Urothelium cell line (cell line): ENCODE measurements at regions not wholly inside any gene's neighbourhood (a gene's known extent, or its start where the extent isn't known, plus 50 kb on each side); places are given as distances from the start of the nearest gene placed in this dataset.
"Not testable (repeated sequence)": the region's sequence is repeated elsewhere in the genome, so short reads cannot be mapped to it uniquely, and the experiment has no call there.

ENCODE experiments used
- DNase-seq: peaks from one replicate; pipeline ENCODE4 v3.0.0; 2011; ENCODE audit warnings: low spot score, mixed read lengths
- FAIRE-seq: peaks from 2 replicates; lab custom pipeline; 2011; peaks lifted over from hg19 to GRCh38; lab: Jason Lieb, UNC

GRCh38 chr2:196515608-196516007 lies 123.9 kb upstream of the CCDC150 start:
- FAIRE-seq: no peak
- DNase-seq: no peak

GRCh38 chr2:196516564-196516963 lies 123.0 kb upstream of the CCDC150 start:
- DNase-seq (no peak), FAIRE-seq (no peak)

DNA sequence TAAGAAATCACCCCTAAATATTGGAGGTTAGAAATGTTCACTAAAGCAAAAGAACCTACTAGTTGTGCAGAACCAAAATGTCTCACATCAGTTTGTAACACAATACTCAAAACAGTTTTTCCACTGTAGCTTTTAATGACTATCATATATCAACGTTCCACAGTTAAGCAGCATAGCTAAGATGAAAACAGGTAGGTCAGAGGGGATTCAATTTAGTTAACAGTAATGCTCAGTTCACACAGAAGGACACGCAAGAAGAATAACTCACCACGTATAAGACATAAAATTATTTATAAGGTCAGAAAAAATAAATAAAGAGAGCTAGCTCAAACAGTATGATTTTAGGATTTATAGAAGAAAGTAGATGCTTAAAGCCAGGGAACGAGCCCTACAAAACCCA lies 118.9 kb upstream of the CCDC150 start:
- FAIRE-seq (no peak), DNase-seq (no peak)

- not testable (repeated sequence) for DNase-seq
Observed at GRCh38 chr2:196526981-196527725, 112.4 kb upstream of the CCDC150 start.

DNA sequence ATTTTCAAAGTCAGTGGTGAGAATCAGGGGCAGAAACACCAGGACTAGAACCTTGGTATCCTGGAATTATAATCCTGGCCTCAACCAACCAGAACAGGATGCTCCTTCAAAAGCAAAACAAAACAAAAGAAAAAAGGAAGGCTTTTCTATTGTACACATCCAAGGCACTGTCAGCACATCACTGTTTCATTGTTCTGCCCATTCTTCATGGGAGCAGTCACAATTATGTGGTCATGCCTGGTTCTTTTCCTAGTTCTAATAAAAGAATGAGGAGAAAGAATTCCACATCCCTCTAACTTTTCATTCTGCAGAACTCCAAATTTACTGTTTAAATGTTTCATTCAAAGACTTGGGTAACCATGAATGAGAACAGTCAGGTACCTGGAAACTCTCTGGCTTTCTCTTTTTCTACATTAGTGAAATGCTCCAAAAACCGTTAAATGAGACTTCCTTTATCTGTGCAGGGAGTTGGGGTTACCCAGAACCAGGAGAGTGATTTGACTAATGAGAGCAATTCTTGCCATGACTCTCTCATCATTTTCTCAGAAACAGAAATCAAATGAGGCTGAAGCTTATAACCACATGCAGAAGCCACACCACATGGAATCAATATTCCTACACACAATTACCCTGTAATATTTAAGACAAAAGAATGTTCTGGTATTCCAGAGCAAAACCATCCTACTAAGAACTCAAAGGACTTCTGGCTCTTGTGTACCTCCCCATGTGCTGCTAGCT lies 110.9 kb upstream of the CCDC150 start:
- DNase-seq (no peak), FAIRE-seq (no peak)

More at GRCh38 chr2:196526981-196527725, 112.4 kb upstream of the CCDC150 start:
- FAIRE-seq: not testable (repeated sequence)

DNA sequence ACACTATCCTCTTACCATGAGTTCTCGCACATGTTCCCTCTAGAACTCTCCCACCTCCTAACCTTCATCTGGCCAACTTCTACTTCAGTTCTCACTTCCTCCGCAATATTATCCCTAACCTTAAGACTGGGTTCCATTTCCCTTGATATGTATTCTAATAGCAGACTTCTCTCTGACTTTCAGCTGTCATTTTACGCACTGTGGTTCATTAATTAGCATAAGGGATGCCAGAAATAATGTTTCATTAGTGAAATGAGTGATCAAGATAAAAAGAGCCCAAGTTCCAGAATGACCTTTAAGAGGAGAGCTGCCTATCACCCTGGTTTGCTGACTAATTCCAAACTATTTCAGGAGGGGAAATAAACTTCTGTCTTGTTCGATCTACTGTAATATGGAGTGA lies 108.6 kb upstream of the CCDC150 start:
- DNase-seq: no peak
- FAIRE-seq: no peak

DNA sequence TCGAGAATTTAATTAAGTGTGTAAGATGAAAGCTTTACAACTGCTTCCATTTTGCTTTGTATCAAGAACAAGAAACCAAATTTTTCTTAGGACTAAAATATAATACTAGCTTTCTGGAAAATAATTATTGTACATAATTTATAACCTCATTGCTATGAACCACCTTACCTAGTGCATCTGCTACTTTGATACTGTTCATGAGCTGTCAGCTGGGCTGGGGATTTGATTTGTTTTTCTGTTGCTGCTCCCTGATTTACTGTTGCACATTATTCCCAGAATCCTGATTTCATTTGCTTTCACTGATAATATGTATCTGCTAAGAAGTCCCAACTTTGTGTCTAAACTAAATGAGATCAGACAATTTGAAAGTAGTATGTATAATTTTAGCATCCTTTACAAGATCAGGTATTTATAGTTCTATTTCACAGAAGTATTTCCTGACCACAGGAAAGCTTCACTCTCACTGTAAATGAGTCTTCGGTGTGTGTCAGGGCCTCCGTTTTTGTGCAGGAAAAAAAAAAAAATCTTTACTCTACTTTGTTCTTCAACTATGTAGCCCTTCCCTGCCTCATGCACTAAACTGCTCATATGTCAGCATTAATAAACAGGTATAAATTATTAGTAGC lies 105.6 kb upstream of the CCDC150 start:
- FAIRE-seq (no peak), DNase-seq (no peak)

GRCh38 chr2:196534495-196534894 lies 105.0 kb upstream of the CCDC150 start:
- DNase-seq (no peak), FAIRE-seq (no peak)

- FAIRE-seq: no peak
- DNase-seq: no peak
Observed at GRCh38 chr2:196535061-196535460, 104.5 kb upstream of the CCDC150 start.

DNA sequence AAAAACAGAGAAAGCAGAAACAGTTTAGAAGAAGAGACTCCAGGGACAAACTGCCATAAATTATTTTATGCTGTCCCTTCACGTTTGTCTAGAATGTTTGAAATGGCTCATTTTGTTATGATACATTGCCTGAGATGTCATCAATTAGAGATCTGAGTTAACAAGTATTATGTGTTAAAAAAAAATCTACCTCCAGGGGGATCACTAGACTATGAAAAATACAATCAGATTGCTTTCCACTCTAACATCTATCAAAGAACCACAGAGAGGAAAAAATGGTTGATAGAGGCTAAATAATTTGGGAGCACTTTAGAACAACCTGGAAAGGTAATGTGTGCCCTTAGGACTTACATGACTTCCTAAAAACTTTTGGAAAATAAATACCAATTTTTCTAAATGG lies 103.8 kb upstream of the CCDC150 start:
- DNase-seq (no peak), FAIRE-seq (no peak)

GRCh38 chr2:196537311-196537710 lies 102.2 kb upstream of the CCDC150 start:
- DNase-seq (no peak), FAIRE-seq (no peak)

GRCh38 chr2:196538189-196538588 lies 101.3 kb upstream of the CCDC150 start:
- no peak for FAIRE-seq
- no peak for DNase-seq

DNA sequence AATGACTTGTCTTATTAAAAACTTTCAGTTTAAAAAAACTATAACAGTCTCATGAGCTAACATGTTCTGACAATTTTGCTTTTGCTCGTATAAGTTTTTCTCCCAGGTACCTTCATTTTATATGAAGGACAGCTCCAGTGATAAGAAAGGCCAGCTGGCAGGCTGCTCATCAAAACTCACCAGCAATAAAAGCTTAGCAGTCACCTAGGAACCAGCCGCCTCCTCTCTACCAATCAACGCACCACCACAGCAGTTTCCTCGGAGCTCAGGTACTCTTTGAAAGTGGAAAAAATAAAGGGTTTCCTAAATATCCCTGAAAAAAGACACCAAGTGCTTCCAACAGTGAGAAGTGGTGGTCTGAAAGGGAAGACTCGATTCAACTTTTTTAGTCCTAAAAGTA lies 100.9 kb upstream of the CCDC150 start:
- FAIRE-seq: no peak
- no peak for DNase-seq

GRCh38 chr2:196544906-196545433 lies 94.5 kb upstream of the CCDC150 start:
- FAIRE-seq: no peak
- no peak for DNase-seq

DNA sequence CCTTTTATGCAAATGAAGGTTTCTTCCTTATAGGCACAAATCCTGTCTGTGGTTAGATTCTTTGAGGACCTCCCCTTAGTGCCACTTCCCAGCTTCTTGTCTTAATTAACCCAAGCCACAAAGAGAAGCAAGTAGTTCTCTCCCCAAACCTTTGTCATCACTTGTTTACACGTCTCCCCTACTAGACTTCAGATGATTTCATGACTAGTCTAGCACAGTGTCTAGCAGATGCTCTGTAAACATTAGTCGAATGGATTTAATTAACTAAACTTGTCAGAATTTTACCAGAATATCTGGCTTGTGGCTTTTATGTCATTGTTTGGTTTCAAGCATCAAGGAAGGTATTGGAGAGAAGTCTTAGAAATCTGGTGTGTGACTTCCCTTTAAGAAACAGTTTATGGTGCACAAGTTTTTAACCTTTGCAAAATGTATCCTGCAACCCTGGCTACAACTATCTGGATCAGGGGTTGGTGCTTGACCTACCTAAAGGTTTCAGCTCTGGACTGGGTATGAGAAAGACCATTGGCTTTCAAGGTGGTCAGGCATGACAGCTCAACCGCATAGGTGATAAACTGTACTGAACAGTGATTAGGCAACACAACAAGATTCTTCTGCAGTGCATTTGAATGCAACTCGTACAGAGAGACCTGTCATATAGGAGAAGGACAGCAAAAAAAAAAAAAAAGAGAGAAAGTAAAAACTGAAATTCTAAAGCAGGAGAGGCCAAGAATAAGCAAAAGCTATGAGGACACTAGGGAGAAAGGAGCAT lies 93.2 kb upstream of the CCDC150 start:
- FAIRE-seq: no peak
- no peak for DNase-seq

DNA sequence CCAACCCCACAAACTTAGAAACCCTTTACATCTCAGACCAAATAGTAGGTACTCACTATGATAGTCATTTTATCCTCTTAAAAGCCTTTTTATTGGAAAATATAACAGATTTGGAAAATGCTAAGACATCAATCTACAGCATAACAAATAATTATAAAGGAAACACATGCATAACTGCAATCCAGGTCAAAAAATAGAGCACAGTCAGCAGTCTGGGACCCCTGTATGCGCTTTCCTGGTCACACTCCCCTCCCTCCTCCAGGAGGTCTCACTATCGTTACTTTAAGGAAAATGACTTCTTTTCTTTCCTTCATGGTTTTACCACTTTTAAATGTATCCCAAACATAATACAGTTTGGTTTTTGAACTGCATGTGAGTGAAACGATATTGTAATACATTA lies 90.5 kb upstream of the CCDC150 start:
- FAIRE-seq (no peak), DNase-seq (no peak)

- DNase-seq: no peak
- FAIRE-seq: no peak
Observed at GRCh38 chr2:196551014-196551413, 88.5 kb upstream of the CCDC150 start.

DNA sequence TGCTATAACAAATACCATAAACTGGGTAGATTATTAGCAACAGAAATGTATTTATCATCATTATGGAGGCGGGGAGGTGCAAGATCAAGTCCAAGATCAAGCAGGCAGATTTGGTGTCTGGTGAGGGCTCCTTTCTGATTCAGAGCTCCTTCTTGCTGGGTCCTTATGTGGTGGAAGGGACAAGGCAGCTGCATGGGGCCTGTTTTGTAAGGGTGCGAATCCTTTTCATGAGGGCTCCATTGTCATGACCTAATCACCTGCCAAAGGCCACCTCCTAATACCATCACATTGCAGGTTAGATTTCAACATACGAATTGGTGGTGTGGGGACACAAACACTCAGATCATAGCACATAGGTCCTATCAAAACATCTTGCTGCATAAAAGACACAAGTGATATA lies 84.4 kb upstream of the CCDC150 start:
- no peak for DNase-seq
- FAIRE-seq: no peak

DNA sequence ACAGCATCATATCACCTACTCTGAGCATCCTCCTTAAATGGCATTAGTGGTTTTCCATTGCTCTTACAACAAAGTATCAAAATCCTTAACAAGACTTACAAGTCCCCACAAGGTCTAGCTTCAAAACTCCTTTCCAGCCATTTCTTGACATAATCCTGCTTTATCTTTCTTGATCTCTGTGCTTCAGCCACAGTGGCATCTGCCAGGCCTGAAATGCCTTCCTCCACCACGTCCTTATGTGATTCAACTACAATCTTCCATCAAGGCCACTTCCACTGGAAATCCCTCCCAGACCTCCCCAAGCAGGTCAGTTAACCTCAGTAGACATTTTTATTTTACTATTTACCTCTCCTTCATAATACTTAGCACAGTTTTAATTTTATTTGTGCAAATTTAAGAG lies 83.8 kb upstream of the CCDC150 start:
- no peak for FAIRE-seq
- DNase-seq: no peak

DNA sequence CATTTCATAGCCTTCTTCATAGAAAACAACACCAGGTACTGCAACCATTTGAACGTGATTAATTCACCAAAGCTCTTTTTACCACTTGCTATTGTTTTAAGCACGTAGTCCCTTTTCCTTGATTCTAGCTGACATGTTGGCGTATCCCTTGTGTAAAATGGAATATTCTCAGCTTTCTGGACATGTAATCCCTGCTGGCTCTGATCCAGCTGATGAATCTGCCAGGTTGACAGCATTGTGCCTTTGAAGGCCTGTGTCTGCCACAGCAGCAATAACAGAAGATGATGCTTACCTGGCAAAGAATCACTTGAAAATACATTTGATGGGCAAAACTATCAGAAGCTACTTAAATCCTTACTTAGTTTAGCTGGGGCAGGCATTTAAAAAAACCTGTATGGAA lies 81.0 kb upstream of the CCDC150 start:
- DNase-seq (no peak), FAIRE-seq (no peak)

DNA sequence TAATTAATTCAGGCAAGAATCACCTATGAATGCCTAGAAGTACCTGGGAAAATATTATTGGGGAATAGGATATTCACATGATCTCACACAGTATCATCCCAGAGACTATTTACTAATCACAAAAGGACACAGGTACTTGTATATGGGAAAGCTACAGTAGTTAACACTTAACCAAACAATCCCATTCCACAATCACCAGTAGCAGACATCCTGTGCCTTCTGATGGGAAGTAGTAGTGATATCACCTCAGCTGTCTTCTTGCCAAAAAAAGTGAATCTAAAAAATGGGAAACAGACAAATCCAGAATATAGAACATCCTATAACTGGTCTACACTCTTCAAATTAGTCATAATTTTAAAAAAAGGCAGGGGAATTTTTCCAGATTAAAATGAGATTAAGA lies 75.6 kb upstream of the CCDC150 start:
- FAIRE-seq: no peak
- DNase-seq: no peak
